CD4-positive, alpha-beta T cell treated with Interleukin-15 for 1 hour (primary cell): ENCODE measurements at regions not wholly inside any gene's neighbourhood (a gene's known extent, or its start where the extent isn't known, plus 50 kb on each side); places are given as distances from the start of the nearest gene placed in this dataset.
A peak's percentile ranks its signal among the peaks of the same experiment; 100 is the strongest.

Source experiments
- DNase-seq: peaks from one replicate; pipeline ENCODE4 v3.0.0-alpha.2; 2020

DNA sequence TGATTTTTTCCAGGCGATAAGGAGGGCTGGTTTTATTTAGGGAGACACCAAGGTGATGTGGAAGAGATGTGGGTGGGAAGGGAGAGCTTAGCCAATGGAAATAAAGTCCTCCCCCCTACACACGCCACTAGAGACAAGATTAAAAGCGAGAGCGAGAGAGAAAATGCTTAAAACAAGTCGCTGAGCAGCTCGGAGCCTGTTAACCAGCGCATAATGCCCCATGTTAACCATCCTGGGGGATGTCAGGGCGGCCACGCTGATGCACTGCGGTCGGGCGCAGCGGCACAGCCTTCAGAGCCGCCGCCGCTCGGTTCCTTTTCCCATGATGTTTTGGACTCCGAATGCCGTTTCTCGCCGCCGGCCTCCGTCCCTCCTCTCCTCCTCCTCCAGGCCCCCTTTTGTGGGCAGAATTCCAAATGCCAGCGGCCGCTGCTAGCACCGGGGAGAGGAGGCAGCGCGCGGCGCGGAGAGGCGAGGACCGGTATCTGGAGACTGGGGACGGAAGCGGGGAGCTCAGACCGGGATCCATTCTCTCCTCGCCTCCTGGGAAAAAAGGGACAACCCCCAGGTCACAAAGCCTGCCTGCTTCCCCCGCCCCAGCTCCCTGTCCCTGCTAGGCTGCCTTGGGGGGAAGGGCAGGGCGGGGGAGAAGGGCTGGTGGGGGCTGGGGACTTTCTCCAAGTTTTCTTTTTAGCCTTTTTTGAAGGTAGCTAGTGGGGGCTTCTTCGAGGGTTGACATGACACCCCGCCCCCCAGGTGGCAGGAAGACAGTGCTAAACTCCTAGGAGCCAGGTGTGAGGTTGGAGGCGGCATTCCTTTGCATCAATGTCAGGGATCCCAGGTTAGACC is 98.1 kb upstream of the CCL2 start:
- no peak for DNase-seq

DNA sequence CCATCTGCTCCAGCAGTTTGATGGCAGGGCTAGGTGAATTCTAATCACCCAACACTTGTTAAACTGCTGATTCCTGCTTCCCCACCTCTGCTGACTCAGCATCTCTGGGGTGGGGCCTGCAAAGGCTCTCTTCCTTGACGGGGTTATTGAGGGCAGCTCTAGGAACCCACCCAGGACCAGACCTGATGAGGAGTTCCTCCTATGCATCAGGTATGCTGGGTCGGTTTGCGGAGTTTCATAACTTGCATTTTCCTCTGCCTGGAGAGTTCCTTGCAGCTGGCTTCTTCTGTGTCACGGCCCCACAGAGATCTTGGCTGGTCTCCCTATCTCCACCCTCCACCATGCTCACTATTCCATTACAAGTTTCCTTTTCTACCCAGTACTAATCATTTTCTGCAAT is 93.4 kb upstream of the CCL2 start:
- no peak for DNase-seq

- DNase-seq: no peak
Observed at GRCh38 chr17:34163123-34163522, 92.0 kb upstream of the CCL2 start.

DNA sequence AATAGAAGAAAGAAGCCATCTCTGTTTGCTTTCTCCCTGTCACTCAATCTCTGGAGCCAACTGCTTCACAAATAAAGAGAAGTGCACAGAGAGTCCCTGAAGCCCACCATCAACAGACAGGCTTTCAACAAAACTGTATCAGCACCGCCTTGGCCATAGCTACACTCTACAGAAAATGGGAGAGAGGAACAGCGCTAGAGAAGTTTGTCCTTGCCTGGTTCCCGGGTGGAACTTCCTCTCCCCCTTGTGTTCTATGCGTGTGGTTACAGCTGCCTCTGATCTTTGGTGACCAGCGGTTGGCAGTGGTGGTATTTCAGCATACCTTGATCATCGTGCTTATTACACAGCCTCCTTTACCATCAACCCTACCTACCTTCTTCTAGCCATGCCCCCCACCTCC is 91.4 kb upstream of the CCL2 start:
- no peak for DNase-seq

- no peak for DNase-seq
Observed at GRCh38 chr17:34164837-34165236, 90.2 kb upstream of the CCL2 start.

GRCh38 chr17:34166352-34166751 is 88.7 kb upstream of the CCL2 start:
- DNase-seq: no peak

DNA sequence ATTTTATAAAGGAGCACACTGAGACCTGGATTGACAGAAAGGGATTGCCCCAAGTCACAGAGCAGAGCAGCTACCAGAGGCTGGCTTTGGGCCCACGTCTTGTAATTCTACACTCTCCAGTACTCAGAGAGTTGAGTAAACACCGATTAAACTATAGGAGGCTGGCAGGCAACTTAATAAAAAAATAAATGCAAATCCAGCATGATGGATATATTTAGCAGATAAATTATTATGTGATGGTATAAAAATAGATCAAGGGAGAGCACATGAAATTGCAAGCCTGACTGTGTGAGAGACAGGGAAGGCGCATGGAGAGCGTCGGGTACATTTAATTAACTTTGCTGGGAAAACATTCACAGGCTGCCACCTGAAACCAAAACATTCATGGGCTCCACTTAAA is 87.7 kb upstream of the CCL2 start:
- DNase-seq: no peak

DNA sequence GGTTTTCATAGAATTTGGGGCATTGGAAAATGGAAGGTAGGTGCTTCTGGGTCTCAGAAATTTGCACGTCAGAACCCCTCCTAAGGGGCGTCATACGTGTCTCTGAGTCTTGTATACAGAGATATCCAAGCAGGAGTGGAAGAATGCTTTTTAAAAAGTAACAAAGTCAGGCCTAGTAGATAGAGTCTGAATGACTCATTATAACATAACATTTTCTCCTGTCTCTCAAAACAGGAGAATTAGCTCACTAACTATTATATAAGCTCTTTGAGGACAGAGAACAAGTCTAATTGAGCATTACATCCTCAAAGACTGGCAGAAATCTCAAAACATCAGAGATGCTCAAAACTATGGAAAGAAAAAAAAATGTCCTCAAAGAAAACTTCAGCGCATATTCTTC is 86.1 kb upstream of the CCL2 start:
- DNase-seq: no peak

GRCh38 chr17:34169496-34169895 is 85.6 kb upstream of the CCL2 start:
- no peak for DNase-seq

DNA sequence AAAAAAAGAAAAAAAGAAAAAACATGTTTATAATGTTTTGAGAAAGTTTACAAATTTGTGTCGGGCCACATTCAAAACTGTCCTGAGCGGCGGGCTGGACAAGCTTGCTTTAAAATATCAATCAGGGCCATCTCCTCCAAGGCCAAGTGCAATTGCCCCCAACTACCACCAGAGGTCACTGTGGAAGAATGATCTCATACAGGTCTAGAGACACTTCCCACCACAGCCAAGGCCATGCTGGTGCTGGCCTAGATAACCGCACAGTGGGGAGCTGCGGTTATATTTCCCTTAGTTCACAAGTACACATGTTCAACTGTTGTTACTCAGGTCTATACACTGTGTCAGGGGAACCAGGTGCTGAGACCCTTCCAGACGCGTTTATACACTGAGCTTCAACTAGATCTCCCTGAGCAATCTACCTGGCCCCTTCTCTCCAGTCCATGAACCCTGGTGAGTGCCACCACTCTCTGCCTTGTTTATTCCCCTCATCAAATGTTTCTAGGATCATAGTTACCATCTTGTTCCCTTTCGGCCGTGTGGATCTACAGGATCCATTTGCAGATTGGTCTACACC is 83.8 kb upstream of the CCL2 start:
- peak; percentile 48 for DNase-seq

GRCh38 chr17:34172390-34172918 is 82.6 kb upstream of the CCL2 start:
- no peak for DNase-seq

- no peak for DNase-seq
Observed at GRCh38 chr17:34173241-34173640, 81.8 kb upstream of the CCL2 start.

GRCh38 chr17:34174496-34174895 is 80.6 kb upstream of the CCL2 start:
- DNase-seq: no peak

DNA sequence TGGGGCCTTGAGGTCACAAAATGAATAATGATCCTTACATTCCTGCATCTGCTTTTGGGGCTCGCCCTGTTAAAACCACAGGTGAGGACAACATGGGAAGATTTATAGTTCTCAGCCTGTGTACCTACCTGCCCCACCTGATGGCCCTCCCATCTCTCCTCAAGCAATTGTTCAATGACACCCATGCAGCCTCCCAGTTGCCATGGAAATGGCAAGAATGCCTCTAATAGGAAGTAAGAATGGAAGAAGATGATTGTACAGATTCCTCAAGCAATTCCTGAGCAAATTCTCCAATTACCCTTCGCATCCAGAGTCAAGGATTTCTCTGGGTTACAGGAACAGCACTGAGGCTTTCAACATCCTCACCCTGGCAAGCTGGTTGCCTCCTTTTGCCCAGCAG is 78.6 kb upstream of the CCL2 start:
- no peak for DNase-seq

DNA sequence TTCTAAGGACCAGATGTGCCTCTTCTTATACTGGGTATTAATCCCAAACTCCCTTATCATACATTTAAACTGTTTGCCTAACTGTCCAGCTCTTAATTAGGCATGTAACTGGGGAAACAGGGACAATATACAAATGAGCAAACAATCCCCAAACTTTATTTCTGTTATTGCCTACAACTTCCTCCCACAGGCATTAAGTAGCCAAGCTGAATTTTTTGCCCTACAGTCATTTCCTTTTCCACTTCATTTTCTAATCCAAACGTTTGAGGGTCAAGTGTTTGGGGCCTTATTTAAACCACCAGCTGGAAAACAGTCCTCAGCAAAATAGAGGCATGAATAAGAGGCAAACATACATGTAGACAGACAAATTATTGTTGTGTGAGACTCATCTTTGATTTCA is 77.4 kb upstream of the CCL2 start:
- no peak for DNase-seq

DNA sequence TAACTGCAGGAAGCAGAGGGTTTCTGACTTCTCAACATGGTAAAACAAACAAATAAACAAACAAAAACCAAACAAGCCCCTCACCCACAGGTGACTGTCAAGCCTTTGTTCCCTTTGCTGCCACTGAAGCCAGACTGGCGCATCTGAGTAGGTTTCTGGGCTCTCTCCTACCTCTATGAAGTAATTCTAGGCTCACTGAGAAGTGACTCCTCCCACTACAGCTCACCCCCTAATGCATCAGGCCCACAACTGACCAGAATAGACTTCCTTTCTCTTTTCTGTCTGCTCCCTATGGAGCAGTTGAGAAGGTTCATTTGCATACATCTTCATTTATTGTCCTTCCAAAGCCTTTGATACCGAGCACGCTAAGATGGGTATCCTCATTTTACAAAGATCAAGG is 77.0 kb upstream of the CCL2 start:
- no peak for DNase-seq

GRCh38 chr17:34182036-34182803 is 72.9 kb upstream of the CCL2 start:
- no peak for DNase-seq

DNA sequence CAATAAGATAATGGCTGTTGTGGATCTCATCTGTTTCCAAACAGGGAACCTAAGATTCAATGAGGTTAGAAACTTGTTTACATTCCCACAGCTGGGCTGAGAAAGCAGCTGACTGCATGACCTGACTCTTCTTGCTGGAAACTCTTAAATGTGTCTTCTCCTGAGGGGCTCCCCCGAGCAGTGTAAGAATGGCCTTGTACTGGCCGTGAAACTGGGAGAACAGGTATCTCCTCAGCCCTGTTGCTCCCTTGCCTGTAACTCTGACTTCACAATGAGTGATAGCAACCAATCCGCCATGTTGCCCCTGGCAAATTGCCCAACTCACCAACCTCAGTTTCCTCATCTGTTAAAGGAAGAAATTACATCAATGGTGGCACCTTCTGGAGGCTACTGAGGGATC is 59.1 kb upstream of the CCL2 start:
- no peak for DNase-seq

DNA sequence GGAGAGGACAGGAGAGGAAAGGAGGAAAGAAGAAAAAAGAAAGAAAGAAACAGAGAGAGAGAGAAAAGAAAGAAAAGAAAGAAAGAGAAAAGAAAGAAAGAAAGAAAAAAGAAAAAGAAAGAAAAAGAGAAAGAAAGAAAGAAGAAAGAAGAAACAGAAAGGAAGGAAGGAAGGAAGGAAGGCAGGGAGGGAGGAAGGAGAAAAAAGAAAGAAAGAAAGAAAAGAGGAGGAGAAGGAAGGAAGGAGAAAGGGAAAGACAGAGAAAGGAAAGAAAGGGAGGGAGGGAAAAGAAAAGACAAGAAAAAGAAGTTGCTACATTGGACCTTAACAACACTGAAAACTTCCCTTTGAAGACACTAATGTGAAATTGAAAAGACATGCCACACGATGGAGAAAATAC is 56.6 kb upstream of the CCL2 start:
- DNase-seq: no peak

DNA sequence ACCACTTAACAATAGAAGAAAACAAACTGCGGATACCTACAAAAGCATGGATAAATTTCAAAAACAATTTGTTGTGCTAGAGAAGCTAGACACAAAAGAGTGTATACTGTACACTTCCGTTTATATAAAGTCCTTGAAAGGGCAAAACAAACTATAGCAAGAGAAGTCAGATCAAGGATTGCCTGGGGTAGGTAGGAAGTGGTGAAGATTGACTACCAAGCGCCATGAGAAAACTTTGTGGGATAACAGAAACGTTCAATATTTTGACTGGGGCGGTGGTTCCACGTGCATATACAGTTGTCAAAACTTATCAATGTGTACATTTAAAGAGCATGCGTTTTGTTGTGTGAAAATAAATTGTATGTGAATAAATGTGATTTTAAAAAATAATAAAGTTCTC is 55.6 kb upstream of the CCL2 start:
- no peak for DNase-seq

- DNase-seq: peak; percentile 54
Observed at GRCh38 chr17:34199932-34200534, 55.1 kb upstream of the CCL2 start.

DNA sequence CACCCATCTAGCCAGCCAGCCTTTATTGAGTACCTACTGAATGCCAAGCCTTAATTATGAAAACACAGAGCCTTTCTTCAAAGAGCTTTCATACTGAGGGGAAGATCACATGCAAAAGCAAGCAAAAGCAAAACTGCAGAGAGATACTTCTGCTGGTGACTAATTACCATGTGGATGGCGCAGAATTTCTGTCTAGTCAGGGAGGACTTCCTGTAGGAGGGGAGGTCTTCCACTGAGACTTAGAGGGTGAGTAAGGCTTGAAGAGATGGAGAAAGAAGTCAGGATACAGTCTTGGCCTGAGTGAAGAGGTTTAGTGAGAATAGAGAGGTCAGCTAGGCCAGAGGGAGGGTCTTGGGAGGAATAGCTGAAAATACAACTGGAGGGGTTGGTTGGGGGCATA is 53.9 kb upstream of the CCL2 start:
- peak; percentile 46 for DNase-seq

DNA sequence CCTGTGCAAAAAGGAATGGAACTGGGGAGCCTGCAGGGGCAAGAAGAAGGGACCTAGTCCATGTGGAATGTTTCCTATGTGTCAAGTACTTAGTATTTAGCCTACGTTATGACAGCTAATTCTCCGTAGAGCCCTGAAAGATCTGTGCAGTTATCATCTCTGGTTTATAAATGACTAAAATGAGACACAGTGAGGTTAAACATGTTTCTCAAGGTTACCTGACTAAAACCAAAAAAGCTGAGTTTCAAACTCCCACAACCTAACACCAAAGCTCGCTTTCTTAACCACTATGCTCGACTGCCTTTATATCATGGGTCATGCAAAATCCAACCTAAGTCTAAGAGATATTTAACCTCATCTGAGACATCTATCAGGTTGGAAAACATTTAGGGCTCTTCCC is 53.3 kb upstream of the CCL2 start:
- no peak for DNase-seq
